A673 (cell line): ENCODE measurements at regions not wholly inside any gene's neighbourhood (a gene's known extent, or its start where the extent isn't known, plus 50 kb on each side); places are given as distances from the start of the nearest gene placed in this dataset.

Experiments used
- CTCF ChIP-seq: fragments of 300-800, 200-600 bp; sonication (generic); conservative IDR thresholded peaks from 2 replicates; pipeline ENCODE4 v1.5.1; 2017; ENCODE audit warnings: low read depth, mild to moderate bottlenecking, antibody characterized with exemption, low read length, moderate library complexity, mixed read lengths
- EZH2 ChIP-seq: fragments of 200-600 bp; sonication (generic); IDR thresholded peaks from 2 replicates; pipeline ENCODE4 v1.6.1; 2017; ENCODE audit warnings: borderline replicate concordance, low read depth, mild to moderate bottlenecking, mixed read lengths, antibody characterized with exemption, low read length; ENCODE audit not compliant: poor library complexity, severe bottlenecking

- TF ChIP-seq CTCF (no peak), EZH2 (no peak)
Measured at GRCh38 chr12:89793946-89794345, 85.3 kb upstream of the ATP2B1 start.
